PFSK-1 (cell line): ENCODE measurements at regions not wholly inside any gene's neighbourhood (a gene's known extent, or its start where the extent isn't known, plus 50 kb on each side); places are given as distances from the start of the nearest gene placed in this dataset.

Experiments used
- FOXP2 ChIP-seq: optimal IDR thresholded peaks from 2 replicates; pipeline ENCODE3; 2011; ENCODE audit warnings: borderline replicate concordance, control low read depth, inconsistent platforms; ENCODE audit not compliant: insufficient read depth; ENCODE audit errors: extremely low read length, extremely low read depth
- POLR2AphosphoS5 ChIP-seq: IDR thresholded peaks from 2 replicates; pipeline ENCODE4 v1.6.1; 2012; ENCODE audit warnings: low read depth, mild to moderate bottlenecking, control low read depth, low read length, moderate library complexity
- REST ChIP-seq, 2 experiments: IDR thresholded peaks; 2 replicates each; pipeline versions ENCODE4 v1.6.1 to v1.8.0; 2011 to 2012; ENCODE audit warnings: low read depth in 2 of 2, low read length in 2 of 2, control low read depth in 1 of 2, inconsistent platforms in 1 of 2, mild to moderate bottlenecking in 1 of 2, moderate library complexity in 1 of 2; ENCODE audit not compliant: insufficient read depth in 1 of 2
- SIN3A ChIP-seq: IDR thresholded peaks from 2 replicates; pipeline ENCODE4 v1.6.1; 2012; ENCODE audit warnings: mild to moderate bottlenecking, low read length, moderate library complexity, borderline replicate concordance; ENCODE audit not compliant: insufficient read depth
- TAF1 ChIP-seq: IDR thresholded peaks from 2 replicates; pipeline ENCODE4 v1.6.1; 2012; ENCODE audit warnings: low read length, control low read depth, borderline replicate concordance; ENCODE audit not compliant: insufficient read depth

DNA sequence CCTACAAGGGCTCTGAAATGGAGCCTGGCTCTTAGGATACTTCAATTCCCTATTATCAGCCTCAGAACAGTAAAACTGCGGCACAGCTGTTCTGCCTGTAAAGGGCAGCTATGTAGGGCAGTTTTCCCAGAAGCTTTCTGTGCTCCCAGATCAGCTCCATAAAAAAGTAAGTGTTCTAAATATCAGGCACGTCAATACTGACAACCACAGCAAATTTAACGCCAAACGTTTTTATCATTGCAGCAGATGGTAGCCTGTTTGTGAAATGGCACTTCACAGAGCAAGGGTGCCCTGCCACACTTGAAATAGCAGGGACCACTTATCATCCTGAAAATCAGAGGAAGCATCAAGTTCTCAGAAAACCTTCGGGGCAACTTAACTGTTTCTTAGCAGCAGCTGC, 54.8 kb upstream of the PTHLH start:
- TF ChIP-seq SIN3A, result no peak

DNA sequence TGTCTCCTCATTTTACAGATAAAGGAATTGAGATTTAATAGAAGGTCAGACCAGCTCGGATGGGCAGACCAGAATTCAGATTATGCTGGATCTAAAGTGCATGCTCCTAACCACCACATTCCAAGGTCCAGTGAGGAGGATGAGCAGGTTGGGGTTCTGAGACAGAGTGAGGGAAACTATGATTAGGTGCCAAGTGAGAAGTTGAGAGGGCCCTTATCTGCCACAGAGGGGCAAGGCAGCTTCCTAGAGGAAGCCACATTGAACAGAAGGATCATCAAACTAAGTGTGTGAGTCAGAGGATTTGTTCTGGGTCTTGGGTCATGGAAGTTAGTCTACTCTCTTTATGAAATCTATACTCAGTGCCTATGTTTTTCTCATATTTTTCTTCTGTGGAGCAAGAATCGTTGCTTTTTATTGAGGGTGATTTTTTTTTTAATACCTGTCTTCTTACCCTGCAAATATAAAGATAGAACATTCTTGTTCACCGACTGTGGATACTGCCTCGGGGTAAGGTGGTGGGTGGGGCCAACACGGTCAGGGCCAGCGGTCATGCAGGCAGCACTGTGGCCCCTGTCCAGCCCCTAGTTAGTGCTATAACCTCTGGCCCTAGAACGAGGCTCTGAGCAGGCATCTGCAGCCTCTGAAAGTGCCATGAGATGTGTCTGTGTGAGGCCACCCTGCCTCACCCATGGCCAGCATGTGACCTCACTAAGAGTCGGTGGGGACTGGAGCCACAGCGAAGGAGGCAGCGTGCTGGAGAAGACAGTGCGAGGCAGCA, 55.6 kb upstream of the PTHLH start:
- TF ChIP-seq TAF1 (no peak), POLR2AphosphoS5 (no peak), SIN3A (no peak), FOXP2 (no peak), REST (IDR thresholded peaks at IDR 0.05; ENCODE audit: insufficient read depth in 1 of 2, low read depth in 2 of 2, low read length in 2 of 2) (no peak)

DNA sequence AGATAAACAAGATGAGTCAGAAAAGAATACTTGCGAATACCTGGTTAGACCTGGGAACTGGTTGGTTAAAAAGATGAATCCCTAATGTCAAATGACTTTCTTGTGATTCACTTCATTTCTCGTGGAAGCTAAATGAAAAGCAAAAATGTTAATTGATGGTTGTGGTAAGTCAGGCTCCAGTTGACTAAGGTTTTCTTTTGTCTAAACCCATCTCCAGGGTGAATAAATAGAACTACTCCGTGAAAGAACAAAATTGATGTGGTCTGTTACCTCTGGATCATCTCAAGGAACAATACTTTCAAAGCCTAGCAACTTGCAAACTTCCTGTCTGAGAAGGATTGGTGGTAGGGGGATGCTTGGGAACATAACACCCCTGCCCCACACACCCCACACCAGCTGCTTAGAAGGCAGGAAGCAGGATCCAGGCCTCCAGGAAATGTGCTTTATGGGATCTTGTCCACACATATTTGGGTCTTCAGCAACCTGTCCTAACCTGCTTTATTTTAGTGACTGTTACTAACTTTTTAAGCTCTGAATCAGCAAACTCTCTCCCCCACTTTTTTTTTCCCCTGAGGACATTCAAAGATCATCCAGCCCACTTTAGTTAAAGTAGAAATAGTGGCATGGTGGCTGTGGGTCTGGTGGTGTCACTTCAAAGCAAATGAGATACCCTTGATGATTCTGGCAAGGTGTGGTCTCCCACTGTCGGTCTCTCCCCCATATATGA, 60.4 kb upstream of the PTHLH start:
- TF ChIP-seq SIN3A (no peak), REST (IDR thresholded peaks at IDR 0.05; ENCODE audit: insufficient read depth in 1 of 2, low read depth in 2 of 2, low read length in 2 of 2) (no peak), POLR2AphosphoS5 (no peak), FOXP2 (no peak), TAF1 (no peak)

DNA sequence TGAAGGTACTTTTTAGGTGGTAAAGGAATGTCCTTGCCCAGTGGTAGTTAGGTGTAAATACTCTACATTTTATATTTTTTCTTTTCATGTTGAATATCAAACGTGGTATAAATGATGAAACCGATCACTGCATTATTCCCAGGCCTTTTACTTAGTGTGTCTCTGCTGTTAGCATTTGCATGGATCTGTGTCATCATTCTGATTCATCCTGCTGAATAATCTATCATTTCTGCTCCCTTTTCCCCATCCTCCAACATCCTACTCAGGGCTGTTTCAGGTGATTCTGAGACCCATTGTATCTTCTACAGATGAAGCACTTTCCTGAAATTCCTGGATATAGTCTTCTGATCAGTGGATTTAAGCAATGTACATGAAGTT, 61.0 kb upstream of the PTHLH start:
- no peak for TF ChIP-seq REST (IDR thresholded peaks at IDR 0.05; ENCODE audit: insufficient read depth in 1 of 2, low read depth in 2 of 2, low read length in 2 of 2)
- TF ChIP-seq SIN3A, result no peak
- no peak for TF ChIP-seq POLR2AphosphoS5
- TF ChIP-seq TAF1, result no peak
- TF ChIP-seq FOXP2, result no peak

DNA sequence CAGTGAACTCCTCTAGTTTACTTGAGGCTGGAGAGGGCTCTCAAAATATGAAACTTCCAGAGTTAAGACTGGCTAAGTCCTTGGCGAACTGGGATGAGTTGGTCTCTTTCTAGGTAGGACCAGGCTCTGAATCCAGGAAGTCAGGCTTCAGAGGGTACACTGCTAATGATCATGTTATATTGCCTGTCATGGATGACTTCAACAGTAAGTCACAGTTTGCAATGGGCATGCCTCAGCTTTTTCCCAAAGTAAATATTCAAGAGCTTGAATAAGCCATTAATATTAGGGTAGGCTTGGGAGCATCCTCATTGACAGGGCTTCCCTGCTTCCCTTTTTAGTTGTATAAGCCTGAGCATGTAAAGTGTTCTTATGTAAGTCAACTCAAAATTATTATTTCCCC, 61.7 kb upstream of the PTHLH start:
- TF ChIP-seq FOXP2, result no peak

- TF ChIP-seq POLR2AphosphoS5, result no peak
- no peak for TF ChIP-seq FOXP2
- no peak for TF ChIP-seq SIN3A
- TF ChIP-seq TAF1, result no peak
- no peak for TF ChIP-seq REST (IDR thresholded peaks at IDR 0.05; ENCODE audit: insufficient read depth in 1 of 2, low read depth in 2 of 2, low read length in 2 of 2)
These were observed 63.0 kb upstream of the PTHLH start for GRCh38 chr12:28035500-28035899.
